ENCODE measurements at regions not wholly inside any gene's neighbourhood (a gene's known extent, or its start where the extent isn't known, plus 50 kb on each side); places are given as distances from the start of the nearest gene placed in this dataset.

DNA sequence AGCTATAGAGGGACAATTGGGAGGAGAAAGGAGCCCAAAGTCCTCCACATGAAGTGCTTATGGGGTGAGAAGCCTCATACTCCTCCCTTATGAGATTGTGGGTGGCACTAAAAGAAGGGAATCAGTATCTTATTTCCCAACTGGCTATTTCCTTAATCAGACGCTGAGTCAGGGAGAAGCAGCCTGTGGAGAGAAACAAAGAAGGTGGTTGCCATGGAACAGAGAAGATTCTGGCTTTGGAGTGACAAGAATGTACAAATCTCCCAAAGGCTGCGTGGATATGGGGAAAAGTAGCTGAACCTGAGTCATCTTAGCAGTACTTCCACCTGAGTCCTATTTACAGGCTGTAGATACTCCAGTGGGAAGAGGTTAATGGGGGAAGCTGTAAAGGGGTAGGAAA is 115.8 kb upstream of the CWC22 start:
- DNase-seq: no peak

DNA sequence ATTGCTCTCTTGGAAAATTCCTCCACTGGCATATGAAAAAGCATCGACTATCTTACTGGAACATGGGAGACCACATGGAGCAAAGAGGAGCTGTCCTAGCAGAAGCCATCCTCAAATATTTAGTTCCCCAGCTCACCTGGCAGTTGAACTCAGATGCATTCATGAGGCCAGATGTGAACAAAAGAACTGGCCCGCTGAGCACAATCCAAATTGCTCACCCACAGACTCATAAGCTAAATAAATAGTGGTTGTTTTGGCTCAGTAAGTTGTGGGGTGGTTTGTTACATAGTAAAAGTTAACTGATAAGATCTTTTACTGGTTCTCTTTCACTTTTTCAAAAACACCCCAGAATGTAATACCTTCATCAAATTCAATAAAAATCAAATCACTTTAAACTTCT is 108.6 kb upstream of the CWC22 start:
- DNase-seq: no peak

DNA sequence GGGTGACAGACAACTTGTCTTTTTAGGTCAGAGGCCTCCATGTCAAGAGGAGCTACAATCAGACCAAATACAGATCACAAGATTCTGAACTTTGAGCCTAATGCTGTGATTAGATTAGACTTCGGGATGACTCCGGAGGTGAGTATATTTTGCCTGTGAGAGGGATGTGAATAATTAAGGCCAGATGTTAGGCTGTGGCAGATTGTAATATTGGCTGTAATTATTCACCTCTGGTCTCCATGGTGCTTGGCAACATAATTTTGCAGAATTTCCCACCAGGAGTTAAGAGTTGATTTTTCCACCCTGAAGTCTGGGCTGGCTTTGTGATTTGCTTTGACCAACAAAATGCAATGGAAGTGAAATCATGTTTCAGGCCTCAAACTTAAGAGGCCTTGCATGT is 108.2 kb upstream of the CWC22 start:
- DNase-seq: no peak

DNA sequence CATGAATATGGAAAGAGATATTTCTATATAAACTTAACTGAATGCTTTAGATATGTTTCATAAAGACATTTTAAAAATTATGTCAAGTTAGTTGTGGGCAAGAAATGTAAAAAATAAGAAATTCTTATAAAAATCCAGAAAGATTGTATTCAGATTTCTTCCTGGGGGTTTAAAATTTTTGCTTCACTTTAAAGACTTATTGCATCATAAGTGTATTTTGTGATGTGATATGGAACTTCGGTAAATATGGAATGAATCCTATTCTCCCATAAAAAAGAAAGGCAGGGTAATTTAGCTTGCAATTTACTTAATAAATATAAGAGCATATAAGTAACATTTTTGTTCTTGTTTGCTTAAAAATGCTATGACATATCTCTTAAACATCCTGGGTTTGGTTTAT is 104.8 kb upstream of the CWC22 start:
- no peak for DNase-seq

DNA sequence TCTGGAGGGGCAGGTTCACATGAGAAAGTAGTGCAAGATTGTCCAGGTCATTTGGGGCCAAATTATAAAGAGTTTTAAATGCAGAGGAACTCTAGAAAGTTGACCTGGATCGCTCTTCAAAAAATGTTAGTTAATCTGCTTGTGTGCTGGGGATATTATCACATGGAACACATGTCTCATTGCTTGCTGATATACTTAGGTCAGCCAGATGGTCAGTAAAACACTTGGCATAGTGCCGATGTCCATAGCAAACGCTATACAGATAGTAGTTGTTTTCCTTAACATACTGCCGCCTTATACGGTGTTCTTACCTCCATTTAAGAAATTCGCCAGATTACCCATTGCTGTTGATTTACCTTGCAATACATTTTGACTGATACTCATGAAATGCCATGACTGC is 103.4 kb upstream of the CWC22 start:
- DNase-seq: no peak

DNA sequence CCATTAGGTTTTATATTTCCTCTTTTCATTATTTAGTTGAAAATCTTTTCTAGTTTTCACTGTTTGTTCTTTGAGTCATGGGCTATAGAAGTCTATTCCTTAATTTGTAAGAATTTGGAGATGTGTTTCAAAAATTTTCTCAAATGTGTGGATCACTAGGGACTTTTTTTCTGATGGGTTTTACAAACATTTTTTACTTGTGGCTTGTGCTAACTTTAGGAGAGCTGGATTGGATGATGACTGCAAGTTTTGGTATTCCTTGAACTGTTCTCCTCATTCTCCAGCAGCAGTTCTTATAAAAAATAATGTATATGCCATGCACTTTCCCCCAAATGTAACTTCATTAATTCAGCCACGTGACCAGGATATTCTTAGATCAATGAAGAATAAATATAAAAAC is 94.7 kb upstream of the CWC22 start:
- DNase-seq: no peak

DNA sequence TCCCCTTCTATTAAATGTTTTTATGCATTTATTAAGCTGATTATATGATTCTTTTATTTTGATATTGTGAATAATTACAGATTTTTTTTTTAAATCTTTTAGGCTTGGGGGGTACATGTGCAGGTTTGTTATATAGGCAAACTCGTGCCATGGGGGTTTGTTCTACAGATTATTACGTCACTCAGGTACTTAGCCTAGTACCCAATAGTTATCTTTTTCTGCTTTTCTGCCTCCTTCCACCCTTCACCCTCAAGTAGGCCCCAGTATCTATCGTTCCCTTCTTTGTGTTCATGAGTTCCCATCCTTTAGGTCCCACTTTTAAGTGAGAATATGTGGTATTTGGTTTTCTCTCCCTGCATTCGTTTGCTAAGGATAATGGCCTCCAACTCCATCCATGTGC is 92.2 kb upstream of the CWC22 start:
- DNase-seq: no peak

DNA sequence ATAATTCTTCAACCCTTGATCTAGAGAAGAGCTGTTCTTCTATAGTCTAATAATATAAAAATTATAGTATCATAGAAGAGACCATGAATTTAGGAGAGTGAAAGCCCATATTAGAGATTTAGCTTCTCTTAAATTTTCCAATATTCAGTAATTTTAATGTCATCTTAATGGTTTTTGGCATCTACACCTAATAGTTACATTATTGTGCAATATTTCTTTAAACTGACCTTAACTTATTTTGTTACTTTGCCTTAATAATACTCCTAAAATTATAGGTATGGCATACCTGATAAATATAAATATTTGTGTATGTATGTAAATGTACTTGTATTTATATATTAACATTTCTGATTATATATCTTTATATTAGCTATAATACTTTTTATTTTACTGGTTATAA is 78.0 kb upstream of the CWC22 start:
- DNase-seq: no peak

DNA sequence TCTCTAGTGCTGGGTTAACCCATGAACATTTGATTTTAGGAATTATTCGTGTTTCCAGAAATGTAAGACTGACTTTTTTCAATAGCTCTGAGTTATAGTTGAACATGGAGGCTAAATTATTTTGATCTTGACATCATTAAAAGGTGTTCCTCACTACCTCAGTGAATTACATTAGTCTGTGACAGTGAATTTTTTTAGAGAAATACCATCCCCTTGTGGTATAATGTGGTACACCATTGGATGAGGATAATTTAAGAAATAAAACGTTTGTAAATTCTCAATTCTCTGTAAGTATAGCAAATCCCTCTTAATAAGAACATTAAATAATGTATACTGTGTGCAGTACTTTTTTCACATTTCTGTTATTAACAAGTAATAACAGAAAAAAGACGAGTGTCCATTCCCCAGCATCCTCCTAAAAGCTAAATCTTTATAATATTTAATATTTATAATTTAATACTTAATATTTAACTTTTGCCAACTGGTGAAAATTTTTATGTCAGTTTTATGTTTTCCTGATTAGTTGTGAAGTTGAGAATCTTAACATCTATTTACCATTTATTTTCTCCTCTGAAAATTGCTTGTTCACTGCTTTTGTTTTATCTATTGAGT is 70.3 kb upstream of the CWC22 start:
- DNase-seq: no peak

DNA sequence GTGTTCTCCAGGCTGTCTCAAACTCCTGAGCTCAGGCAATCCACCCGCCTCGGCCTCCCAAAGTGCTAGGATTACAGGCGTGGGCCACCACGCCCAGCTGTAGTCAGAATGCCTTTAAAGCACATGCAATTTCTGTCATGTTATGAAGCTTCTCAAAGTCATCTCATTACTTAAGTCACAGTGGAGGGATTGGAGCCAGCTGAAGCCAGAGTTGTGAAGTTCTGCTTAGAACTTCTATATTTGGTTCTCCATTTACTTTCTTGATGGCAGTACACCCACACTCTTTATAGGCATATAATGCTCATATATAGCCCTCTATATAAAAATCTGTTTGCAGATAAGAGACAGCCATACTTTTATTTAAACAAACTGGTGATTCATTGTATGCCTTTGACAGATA is 68.8 kb upstream of the CWC22 start:
- DNase-seq: no peak

DNA sequence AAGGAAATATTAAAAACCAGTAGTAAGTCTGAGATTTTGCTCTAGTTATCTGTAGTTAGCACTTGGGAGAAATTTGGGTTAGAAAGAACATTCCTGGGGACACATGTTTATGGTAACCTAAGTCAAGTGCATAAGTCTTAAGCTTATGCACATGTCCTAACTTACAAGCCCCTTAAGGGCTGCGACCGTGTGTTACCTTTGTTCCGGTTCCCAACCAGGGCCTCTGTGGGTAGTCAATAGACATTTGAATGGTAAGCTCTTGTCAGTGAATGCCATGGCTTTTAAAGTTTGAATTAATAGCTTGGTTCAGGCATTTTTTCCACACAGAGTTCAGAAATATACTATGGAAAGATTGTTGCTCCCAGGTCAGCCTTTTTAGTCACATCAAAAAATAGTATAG is 64.7 kb upstream of the CWC22 start:
- no peak for DNase-seq

DNA sequence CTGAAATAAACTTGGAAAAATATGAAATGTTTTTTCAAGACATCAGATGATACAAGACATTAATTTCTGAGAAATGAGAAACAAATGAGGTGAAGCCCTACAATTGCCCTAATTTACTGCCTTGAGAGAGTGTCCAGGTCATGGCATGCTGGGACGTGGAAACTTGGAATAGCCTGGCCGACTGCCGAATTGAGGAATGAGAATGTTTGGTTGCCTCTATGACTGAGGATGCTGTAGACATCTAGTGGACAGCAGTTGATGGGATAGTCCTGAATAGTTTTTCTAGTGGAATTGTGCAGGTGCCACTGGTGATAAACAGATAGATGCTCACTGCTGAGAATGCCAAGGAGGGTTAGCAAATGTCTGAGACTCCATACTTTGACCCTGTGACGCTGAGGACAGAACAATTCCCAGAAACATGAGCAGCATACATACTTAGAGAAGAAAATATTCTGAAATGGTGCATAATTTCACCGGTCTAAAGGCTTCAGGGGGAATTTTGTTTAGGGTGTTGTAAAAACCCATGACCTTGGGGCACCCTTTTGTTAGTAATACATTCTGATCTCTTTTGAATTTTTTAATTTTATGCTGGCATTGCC is 56.5 kb upstream of the CWC22 start:
- no peak for DNase-seq

DNA sequence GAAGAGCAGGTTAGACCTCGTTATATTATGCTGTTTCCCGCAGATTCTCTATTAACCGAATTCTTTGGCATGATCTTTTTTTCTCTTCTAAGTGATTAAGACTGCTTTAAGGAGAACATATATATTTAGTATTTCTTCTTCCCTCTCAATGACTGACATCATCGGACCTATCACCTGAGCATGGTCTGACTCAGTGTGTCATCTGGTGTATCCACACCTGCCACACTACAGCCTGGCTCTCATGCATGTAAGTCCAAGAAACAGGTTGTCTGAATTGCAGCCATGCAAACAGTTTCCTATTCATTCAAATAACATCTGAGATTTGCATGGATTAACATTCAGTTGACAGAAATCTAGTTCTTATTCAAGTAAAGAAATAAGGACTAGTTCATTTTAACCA is 55.1 kb upstream of the CWC22 start:
- DNase-seq: no peak

DNA sequence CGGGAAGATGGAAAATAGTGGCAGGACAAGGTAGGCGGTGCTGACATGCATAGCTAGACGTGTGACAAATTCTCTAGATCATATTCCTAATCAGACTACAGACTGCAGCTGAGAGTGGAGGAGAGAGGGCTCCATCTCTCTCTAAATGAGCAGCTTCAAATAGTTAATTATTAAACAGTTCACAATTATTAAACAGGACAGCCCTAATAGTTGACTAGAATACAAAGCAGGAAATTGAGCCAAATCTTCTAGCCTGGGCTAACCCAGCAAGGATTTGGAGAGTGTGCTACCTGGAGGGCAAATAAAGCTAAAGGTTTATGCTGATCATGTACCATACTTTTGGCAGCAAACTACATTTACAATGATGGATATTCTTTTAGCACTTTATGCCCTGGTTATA is 54.4 kb upstream of the CWC22 start:
- no peak for DNase-seq

DNA sequence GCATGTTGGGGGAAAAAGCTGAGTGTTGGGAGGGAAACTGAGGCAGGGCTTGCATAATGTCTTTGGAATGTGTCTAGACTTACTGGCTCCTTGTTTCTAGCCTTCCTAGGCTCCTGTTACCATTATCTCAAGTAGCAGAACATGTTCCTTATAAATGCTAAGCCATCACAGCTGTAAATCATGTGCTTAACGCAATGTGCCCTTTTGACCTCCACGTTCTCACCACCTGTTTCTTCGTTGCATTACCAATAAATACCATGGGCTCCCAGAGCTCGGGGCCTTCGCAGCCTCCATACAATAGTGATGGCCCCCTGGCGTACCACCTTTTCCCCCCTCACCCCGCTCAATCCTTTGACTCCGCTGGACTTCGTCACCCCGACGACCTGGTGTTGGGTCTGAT is 54.0 kb upstream of the CWC22 start:
- no peak for DNase-seq

DNA sequence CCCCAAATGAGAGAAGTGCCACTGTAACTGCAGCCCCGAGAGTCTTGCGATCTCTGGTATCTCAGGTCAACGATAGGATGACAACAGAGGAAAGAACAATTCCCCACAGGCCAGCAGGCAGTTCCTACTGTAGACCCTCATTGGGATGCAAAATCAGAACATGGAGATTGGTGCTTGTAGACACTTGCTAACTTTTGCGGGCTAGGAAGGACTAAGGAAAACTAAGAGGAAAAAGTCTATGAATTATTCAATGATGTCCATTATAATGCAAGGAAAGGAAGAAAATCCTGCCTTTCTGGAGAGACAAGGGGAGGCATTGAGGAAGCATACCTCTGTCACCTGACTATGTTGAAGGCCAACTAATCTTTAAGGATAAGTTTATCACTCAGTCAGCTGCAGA is 51.9 kb upstream of the CWC22 start:
- no peak for DNase-seq

DNA sequence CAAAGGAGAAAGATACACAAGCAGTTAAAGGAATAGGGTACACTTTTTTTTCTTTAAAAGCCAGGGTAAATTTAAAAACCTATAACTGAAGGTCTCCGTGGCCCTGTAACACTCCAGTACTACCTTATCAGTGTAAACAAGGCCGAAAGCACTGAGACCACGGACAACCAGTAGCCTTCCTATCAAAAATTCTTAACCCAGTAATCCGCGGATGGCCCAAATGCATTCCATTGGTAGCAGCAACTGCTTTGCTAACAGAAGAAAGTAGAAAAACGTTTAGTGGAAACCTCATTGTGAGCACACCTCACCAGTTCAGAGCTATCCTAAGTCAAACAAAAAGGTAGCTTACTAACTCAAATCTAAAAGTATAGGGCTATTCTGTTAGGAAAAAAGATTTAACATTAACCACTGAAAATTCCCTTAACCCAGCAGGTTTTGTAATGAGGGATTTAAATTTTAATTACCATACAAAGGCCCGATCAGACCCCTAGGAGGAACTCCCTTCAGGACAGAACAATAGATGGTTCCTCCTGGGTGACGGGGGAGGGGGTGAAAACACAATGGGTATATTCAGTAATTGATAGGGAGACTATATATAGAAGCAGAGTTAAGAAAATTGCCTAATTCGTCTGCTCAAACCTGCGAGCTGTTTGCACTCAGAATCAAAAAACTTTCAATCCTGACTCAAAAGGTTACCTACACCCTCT is 50.8 kb upstream of the CWC22 start:
- DNase-seq: no peak

Measured in NCI-H1417 treated with DMSO at 0.1 percent for 48 hours (cell line).